GM10248 (cell line): ENCODE measurements at regions not wholly inside any gene's neighbourhood (a gene's known extent, or its start where the extent isn't known, plus 50 kb on each side); places are given as distances from the start of the nearest gene placed in this dataset.

Experiments
- CTCF ChIA-PET: fragments of 300-600 bp; sonication (Branson Sonifier 250); formaldehyde crosslinking; extraction: SDS; loops from one replicate; lab custom pipeline; 2021; ENCODE audit warnings: antibody characterized with exemption; lab: Yijun Ruan, JAX
- POLR2A ChIA-PET: fragments of 350-650 bp; sonication (Branson Sonifier 250); formaldehyde crosslinking; extraction: SDS; loops from one replicate; lab custom pipeline; 2020; ENCODE audit warnings: antibody characterized with exemption; lab: Yijun Ruan, JAX
- DNase-seq: peaks from one replicate; pipeline ENCODE4 v3.0.0; 2012; ENCODE audit errors: extremely low spot score
- CTCF ChIP-seq: IDR thresholded peaks from 2 replicates; pipeline ENCODE4 v1.5.1; 2012; ENCODE audit warnings: mild to moderate bottlenecking, low read depth; ENCODE audit errors: extremely low read depth, missing control alignments, control extremely low read depth

DNA sequence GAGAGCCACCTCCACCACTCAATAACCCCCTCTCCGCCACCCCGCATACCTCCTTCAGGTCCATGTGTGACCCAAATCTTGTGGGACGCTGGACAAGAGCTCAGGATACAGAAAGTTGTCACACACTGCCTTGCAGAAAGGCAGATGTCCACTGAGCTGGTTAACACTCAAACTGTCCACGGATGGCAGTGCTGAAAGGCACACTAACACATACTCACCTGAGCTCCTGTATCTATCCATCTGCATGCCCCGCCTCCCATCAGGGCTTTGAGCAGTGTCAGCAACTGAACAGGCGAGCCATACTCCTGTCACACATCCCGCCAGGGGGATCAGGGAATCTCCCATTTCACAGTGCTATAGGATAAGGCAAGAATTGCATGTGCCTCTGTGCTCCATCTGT is 642.0 kb downstream of the GALC start:
- TF ChIP-seq CTCF: no peak
- CTCF ChIA-PET: no interaction called here
- no peak for DNase-seq
- POLR2A ChIA-PET: no interaction called here

DNA sequence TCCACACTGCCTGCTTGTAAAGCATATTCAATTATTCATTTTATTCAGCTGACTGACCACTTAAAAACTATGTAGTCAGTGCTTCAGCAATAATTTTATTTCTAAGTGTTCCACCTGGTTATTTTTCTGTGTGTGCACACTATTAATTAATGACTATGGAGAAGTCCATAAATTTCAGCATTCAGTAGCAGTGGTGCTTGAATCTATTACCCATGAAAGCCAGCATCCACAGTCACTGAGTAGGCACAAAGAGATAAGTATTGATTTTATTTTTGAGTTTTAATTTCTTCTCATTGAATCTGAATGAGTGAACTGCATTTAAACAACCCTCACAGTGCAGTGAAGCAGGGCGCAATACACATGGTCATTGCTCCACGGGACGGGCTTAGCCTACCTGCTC is 643.1 kb downstream of the GALC start:
- POLR2A ChIA-PET: no interaction called here
- DNase-seq: no peak

DNA sequence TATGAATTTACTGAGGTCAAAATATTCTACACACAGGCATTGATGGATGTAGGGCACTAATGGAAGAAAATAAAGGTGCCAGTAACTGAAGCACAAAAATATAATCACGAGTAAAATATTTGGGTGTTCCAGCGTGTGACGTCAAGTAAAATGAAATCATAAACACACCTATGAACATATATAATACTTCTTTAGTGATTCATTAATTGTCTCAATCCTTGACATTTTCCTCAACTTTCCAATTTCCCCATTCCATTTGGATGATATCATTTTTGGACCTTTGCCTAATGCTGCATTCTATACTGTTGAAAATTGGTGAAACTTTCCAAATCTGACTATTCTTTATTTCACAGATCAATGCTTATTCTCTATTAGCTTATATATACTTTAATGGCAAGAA is 649.3 kb downstream of the GALC start:
- no peak for DNase-seq
- TF ChIP-seq CTCF: no peak
- CTCF ChIA-PET: no interaction called here
- POLR2A ChIA-PET: no interaction called here

More for the DNA sequence above, 643.1 kb downstream of the GALC start:
- CTCF ChIA-PET: no interaction called here
- TF ChIP-seq CTCF: no peak

GRCh38 chr14:87334997-87335685 is 657.8 kb downstream of the GALC start:
- DNase-seq: no peak
- ChIA-PET CTCF (no interaction called here), POLR2A (no interaction called here)
- no peak for TF ChIP-seq CTCF

DNA sequence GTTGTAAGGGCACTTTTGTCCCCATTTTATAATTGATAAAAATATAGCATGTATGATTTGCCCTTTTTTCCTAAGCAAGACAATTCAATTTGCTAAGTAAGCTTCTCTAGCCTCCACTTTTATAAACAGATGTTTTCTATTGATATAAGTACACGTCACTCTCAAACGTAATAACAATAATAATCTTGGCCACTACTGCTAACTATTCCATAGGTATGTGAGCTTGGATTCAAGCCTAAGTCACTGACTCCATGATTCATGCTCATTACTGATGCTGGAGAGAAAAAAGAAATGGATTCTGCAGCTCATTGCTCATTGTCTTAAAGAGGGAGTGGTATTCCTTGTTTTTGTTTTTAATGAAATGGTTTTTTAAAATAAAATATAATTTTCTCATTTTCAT is 661.0 kb downstream of the GALC start:
- no peak for DNase-seq
- POLR2A ChIA-PET: no interaction called here
- no peak for TF ChIP-seq CTCF
- CTCF ChIA-PET: no interaction called here

DNA sequence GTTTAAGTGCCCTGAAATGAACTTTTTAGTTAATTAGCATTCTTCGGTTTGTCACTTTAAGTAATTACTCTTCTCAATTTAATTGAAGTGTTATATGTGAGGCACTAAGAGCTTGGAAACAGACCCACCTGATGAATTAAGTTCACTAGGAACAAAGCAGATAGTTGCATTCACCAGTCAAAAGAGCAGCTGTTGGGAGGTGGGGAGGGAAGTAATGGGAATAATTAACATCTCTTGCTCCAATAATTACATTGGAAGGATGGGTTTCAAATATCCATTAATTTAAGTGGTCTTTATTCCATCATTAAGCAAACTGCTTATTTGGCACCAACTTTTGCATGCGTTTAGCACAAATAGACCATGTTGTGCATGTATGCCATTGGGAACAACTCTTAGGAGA is 667.2 kb downstream of the GALC start:
- ChIA-PET CTCF (interaction anchor here (1.7 to 1.8 kb wide), 2 partner anchors 9 to 11 kb away, joined by 4 to 5 read pairs; no protein-coding TSS in a partner anchor), POLR2A (no interaction called here)
- TF ChIP-seq CTCF: no peak
- no peak for DNase-seq

DNA sequence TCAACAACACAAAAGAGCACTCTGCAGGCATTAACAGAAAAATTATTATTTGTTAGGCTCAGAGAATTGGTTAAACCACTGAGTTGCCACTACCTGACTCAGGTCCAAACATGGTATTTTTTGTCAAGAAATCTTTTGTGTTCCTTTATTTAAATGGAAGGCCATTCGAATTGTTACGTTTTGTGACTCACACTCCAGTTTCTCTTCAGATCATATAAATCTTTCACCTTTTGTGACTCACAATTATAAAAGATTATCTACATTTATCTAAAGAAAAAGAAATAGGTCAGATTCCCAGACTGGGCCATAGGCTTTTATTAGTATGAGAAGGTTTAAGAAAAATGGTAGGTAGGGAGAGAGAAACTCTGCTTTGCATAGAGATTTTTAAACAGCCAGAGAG is 669.8 kb downstream of the GALC start:
- ChIA-PET CTCF (no interaction called here), POLR2A (no interaction called here)
- no peak for TF ChIP-seq CTCF
- DNase-seq: no peak
